GM21447 (cell line): ENCODE measurements at regions not wholly inside any gene's neighbourhood (a gene's known extent, or its start where the extent isn't known, plus 50 kb on each side); places are given as distances from the start of the nearest gene placed in this dataset.

Experiments
- ATAC-seq: cut with Tn5 transposase; IDR thresholded peaks from one replicate; pipeline ENCODE4 v1.9.1; 2021; ENCODE audit not compliant: unreplicated experiment

- no peak for ATAC-seq
Observed at GRCh38 chr7:37504801-37505200, 56.1 kb upstream of the ELMO1 start.

- no peak for ATAC-seq
Observed at GRCh38 chr7:37505750-37506353, 57.2 kb upstream of the ELMO1 start.

GRCh38 chr7:37508118-37508517 lies 59.5 kb upstream of the ELMO1 start:
- ATAC-seq = no peak

- ATAC-seq = no peak
Observed at GRCh38 chr7:37510043-37510634, 61.5 kb upstream of the ELMO1 start.

- ATAC-seq = no peak
Observed at GRCh38 chr7:37511915-37512314, 63.3 kb upstream of the ELMO1 start.

- ATAC-seq = no peak
Observed at GRCh38 chr7:37514497-37514896, 65.8 kb upstream of the ELMO1 start.

GRCh38 chr7:37516664-37517063 lies 68.0 kb upstream of the ELMO1 start:
- ATAC-seq = no peak

GRCh38 chr7:37518266-37518665 lies 69.6 kb upstream of the ELMO1 start:
- ATAC-seq = no peak

GRCh38 chr7:37524056-37524455 lies 75.4 kb upstream of the ELMO1 start:
- ATAC-seq = no peak

- no peak for ATAC-seq
Observed at GRCh38 chr7:37524797-37525196, 76.1 kb upstream of the ELMO1 start.

GRCh38 chr7:37526623-37527022 lies 78.0 kb upstream of the ELMO1 start:
- no peak for ATAC-seq

GRCh38 chr7:37527109-37527508 lies 78.4 kb upstream of the ELMO1 start:
- ATAC-seq = no peak

GRCh38 chr7:37531225-37531624 lies 82.6 kb upstream of the ELMO1 start:
- ATAC-seq = no peak

- ATAC-seq = no peak
Observed at GRCh38 chr7:37532636-37533035, 84.0 kb upstream of the ELMO1 start.

- ATAC-seq = no peak
Observed at GRCh38 chr7:37534893-37535610, 86.4 kb upstream of the ELMO1 start.

GRCh38 chr7:37535841-37536240 lies 87.2 kb upstream of the ELMO1 start:
- ATAC-seq = no peak

GRCh38 chr7:37536706-37537105 lies 88.0 kb upstream of the ELMO1 start:
- ATAC-seq = no peak

GRCh38 chr7:37537439-37537838 lies 88.8 kb upstream of the ELMO1 start:
- ATAC-seq = no peak

- ATAC-seq = no peak
Observed at GRCh38 chr7:37538945-37539344, 90.3 kb upstream of the ELMO1 start.

GRCh38 chr7:37540917-37541316 lies 92.3 kb upstream of the ELMO1 start:
- ATAC-seq = no peak

GRCh38 chr7:37541810-37542443 lies 93.3 kb upstream of the ELMO1 start:
- peak; percentile 93 for ATAC-seq
